ENCODE measurements at regions not wholly inside any gene's neighbourhood (a gene's known extent, or its start where the extent isn't known, plus 50 kb on each side); places are given as distances from the start of the nearest gene placed in this dataset.

GRCh38 chr10:44301781-44302355, 83.0 kb downstream of the CXCL12 start:
- TF ChIP-seq CTCF (IDR thresholded peaks at IDR 0.05) (no peak), POLR2A (IDR thresholded peaks at IDR 0.05) (no peak), POLR2AphosphoS5 (IDR thresholded peaks at IDR 0.05) (no peak)
- H3K9me3 ChIP-seq = no peaks in the 10 kb centered on the region
- no peaks in the 10 kb centered on the region for H3K4me1 ChIP-seq (replicated peaks)
- H3K27me3 ChIP-seq (replicated peaks; ENCODE audit: insufficient read depth) = no peaks in the 10 kb centered on the region
- no peak for DNase-seq (ENCODE audit: low spot score)
- H3K4me3 ChIP-seq = no peak overlapping the region
- WGBS = 78% methylated on average over 6 of the region's 6 CpGs
- H3K36me3 ChIP-seq = no peaks in the 10 kb centered on the region
- intact Hi-C loops (cut with DNase I) = no loop called here
- no peak overlapping the region for H3K27ac ChIP-seq

GRCh38 chr10:44300666-44301649, 83.9 kb downstream of the CXCL12 start:
- no peak for DNase-seq (ENCODE audit: low spot score)
- 45% methylated on average over 7 of the region's 7 CpGs for WGBS
- no peaks in the 10 kb centered on the region for H3K9me3 ChIP-seq
- no peaks in the 10 kb centered on the region for H3K4me1 ChIP-seq (replicated peaks)
- H3K36me3 ChIP-seq = no peaks in the 10 kb centered on the region
- no peaks in the 10 kb centered on the region for H3K27me3 ChIP-seq (replicated peaks; ENCODE audit: insufficient read depth)
- H3K4me3 ChIP-seq = no peak overlapping the region
- TF ChIP-seq POLR2A (IDR thresholded peaks at IDR 0.05) (no peak), POLR2AphosphoS5 (IDR thresholded peaks at IDR 0.05) (no peak), CTCF (IDR thresholded peaks at IDR 0.05) (no peak)
- H3K27ac ChIP-seq = no peak overlapping the region
- intact Hi-C loops (cut with DNase I) = no loop called here

- H3K27me3 ChIP-seq (replicated peaks; ENCODE audit: insufficient read depth) = peaks cover under 1% of the 10 kb centered on the region
- H3K4me3 ChIP-seq = no peak overlapping the region
- intact Hi-C loops (cut with DNase I) = no loop called here
- no peaks in the 10 kb centered on the region for H3K9me3 ChIP-seq
- 58% methylated on average over 4 of the region's 4 CpGs for WGBS
- H3K27ac ChIP-seq = no peak overlapping the region
- TF ChIP-seq CTCF (IDR thresholded peaks at IDR 0.05) (no peak), POLR2AphosphoS5 (IDR thresholded peaks at IDR 0.05) (no peak), POLR2A (IDR thresholded peaks at IDR 0.05) (no peak)
- no peaks in the 10 kb centered on the region for H3K4me1 ChIP-seq (replicated peaks)
- H3K36me3 ChIP-seq = no peaks in the 10 kb centered on the region
- DNase-seq (ENCODE audit: low spot score) = no peak
Measured at GRCh38 chr10:44298713-44299112, 86.2 kb downstream of the CXCL12 start.

- H3K4me3 ChIP-seq = no peak overlapping the region
- H3K36me3 ChIP-seq = no peaks in the 10 kb centered on the region
- whole genome bisulfite sequencing = 74% methylated on average over 6 of the region's 6 CpGs
- no peak for TF ChIP-seq POLR2A (IDR thresholded peaks at IDR 0.05)
- TF ChIP-seq POLR2AphosphoS5 (IDR thresholded peaks at IDR 0.05) = no peak
- no peak for TF ChIP-seq CTCF (IDR thresholded peaks at IDR 0.05)
- H3K27ac ChIP-seq = no peak overlapping the region
- intact Hi-C loops (cut with DNase I) = no loop called here
- H3K4me1 ChIP-seq (replicated peaks) = no peaks in the 10 kb centered on the region
- no peaks in the 10 kb centered on the region for H3K9me3 ChIP-seq
- DNase-seq (ENCODE audit: low spot score) = no peak
- peaks cover 7% of the 10 kb centered on the region for H3K27me3 ChIP-seq (replicated peaks; ENCODE audit: insufficient read depth)
Measured at GRCh38 chr10:44297963-44298362, 86.9 kb downstream of the CXCL12 start.
